MM.1S (cell line): ENCODE measurements at regions not wholly inside any gene's neighbourhood (a gene's known extent, or its start where the extent isn't known, plus 50 kb on each side); places are given as distances from the start of the nearest gene placed in this dataset.

ENCODE experiments used
- DNase-seq: peaks from one replicate; pipeline ENCODE4 v3.0.0-alpha.2; 2015
- H2AFZ ChIP-seq: fragments of 300-600 bp; sonication (generic); 2 replicates; pipeline ENCODE4 v1.6.0; 2016; ENCODE audit warnings: antibody characterized with exemption, low read length
- H3F3A ChIP-seq: fragments of 300-600 bp; sonication (generic); 2 replicates; pipeline ENCODE4 v1.6.1; 2016; ENCODE audit warnings: mild to moderate bottlenecking, antibody characterized with exemption, low read length, moderate library complexity, mixed read lengths; ENCODE audit not compliant: insufficient read depth
- H3K27ac ChIP-seq: fragments of 300-600 bp; sonication (generic); 2 replicates; pipeline ENCODE4 v1.5.1; 2016; ENCODE audit warnings: mild to moderate bottlenecking, low read length
- H3K27me3 ChIP-seq: fragments of 300-600 bp; sonication (generic); replicated peaks from 2 replicates; pipeline ENCODE4 v1.6.0; 2016; ENCODE audit warnings: low read length; ENCODE audit not compliant: insufficient read depth
- H3K36me3 ChIP-seq: fragments of 300-600 bp; sonication (generic); replicated peaks from 2 replicates; pipeline ENCODE4 v1.6.1; 2016; ENCODE audit warnings: mild to moderate bottlenecking, low read length, mixed read lengths; ENCODE audit not compliant: insufficient read depth
- H3K4me1 ChIP-seq: fragments of 300-600 bp; sonication (generic); 2 replicates; pipeline ENCODE4 v1.6.1; 2016; ENCODE audit warnings: low read length, mixed read lengths
- H3K4me2 ChIP-seq: fragments of 300-600 bp; sonication (generic); 2 replicates; pipeline ENCODE4 v1.6.0; 2016; ENCODE audit warnings: low read depth, low read length
- H3K4me3 ChIP-seq: fragments of 300-600 bp; sonication (generic); 2 replicates; pipeline ENCODE4 v1.5.1; 2016; ENCODE audit warnings: low read length, mixed read lengths
- H3K79me2 ChIP-seq: fragments of 300-600 bp; sonication (generic); 2 replicates; pipeline ENCODE4 v1.6.1; 2016; ENCODE audit warnings: mixed run types, low read length, mixed read lengths
- H3K9ac ChIP-seq: fragments of 300-600 bp; sonication (generic); 2 replicates; pipeline ENCODE4 v1.6.1; 2016; ENCODE audit warnings: low read length, mixed read lengths
- H3K9me2 ChIP-seq: fragments of 300-600 bp; sonication (generic); replicated peaks from 2 replicates; pipeline ENCODE4 v1.6.1; 2016; ENCODE audit warnings: mild to moderate bottlenecking, low read length, mixed read lengths; ENCODE audit not compliant: insufficient read depth
- H3K9me3 ChIP-seq: fragments of 300-600 bp; sonication (generic); replicated peaks from 2 replicates; pipeline ENCODE4 v1.6.1; 2016; ENCODE audit warnings: mild to moderate bottlenecking, low read length, mixed read lengths; ENCODE audit not compliant: insufficient read depth
- H4K20me1 ChIP-seq: fragments of 300-600 bp; sonication (generic); 2 replicates; pipeline ENCODE4 v1.6.1; 2016; ENCODE audit warnings: mild to moderate bottlenecking, low read length, moderate library complexity, mixed read lengths; ENCODE audit not compliant: insufficient read depth
- CTCF ChIP-seq: fragments of 300-600 bp; sonication (generic); IDR thresholded peaks from 2 replicates; pipeline ENCODE4 v1.5.1; 2016; ENCODE audit warnings: antibody characterized with exemption, low read length, mixed read lengths
- EZH2 ChIP-seq: fragments of 300-600 bp; sonication (generic); optimal IDR thresholded peaks from 2 replicates; pipeline ENCODE3; 2017; ENCODE audit warnings: low read depth, mild to moderate bottlenecking, antibody characterized with exemption, low read length, mixed read lengths
- EZH2phosphoT487 ChIP-seq: fragments of 300-600 bp; sonication (generic); IDR thresholded peaks from 2 replicates; pipeline ENCODE4 v1.6.1; 2018; ENCODE audit warnings: antibody characterized with exemption, low read length

- no peak overlapping the region for H3K4me2 ChIP-seq
Measured at GRCh38 chr10:31132681-31133244, 101.1 kb upstream of the ZNF438 start.

DNA sequence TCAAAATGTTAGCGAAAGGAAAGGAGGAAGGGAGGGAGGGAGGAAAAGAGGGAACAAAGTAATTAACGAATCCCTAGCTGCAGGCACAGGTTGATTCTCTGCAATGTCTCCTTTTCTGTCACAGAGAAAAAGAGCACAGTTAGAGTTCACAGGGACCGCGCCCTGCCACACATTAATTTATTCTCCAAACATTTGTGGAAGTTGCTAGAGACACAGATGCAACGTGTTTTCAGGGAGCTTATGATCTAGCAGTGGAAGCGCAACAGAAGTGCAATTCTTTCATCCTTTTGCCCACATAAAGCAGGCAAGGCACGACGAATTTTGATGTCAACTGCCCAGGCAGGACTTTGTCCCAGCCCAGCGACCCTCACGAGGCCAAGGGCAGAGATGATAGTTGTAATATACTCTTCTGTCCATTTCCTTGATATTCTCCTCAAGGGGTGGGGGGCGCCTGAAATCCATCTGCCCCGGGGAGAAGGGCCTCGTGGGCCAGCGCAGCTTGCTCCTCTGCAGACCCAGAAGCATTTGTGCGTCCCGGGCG is 101.7 kb upstream of the ZNF438 start:
- Histone ChIP-seq H3K27me3 (no peaks in the 10 kb centered on the region), H3K4me3 (peak overlapping the region; percentile 61; the same call in 1 of the 2 replicates), H4K20me1 (no peaks in the 10 kb centered on the region), H3K9me2 (no peaks in the 10 kb centered on the region), H3F3A (no peaks in the 10 kb centered on the region), H3K9ac (no peak overlapping the region), H3K9me3 (no peaks in the 10 kb centered on the region), H3K27ac (no peak overlapping the region), H3K4me1 (0 out of 2 replicates have a peak, but pooled peaks cover 4% of the 10 kb centered on the region), H3K79me2 (no peaks in the 10 kb centered on the region), H3K4me2 (peak overlapping the region; percentile 83; the same call in 1 of the 2 replicates), H2AFZ (peak overlapping the region; percentile 61), H3K36me3 (no peaks in the 10 kb centered on the region)
- TF ChIP-seq EZH2 (no peak), EZH2phosphoT487 (no peak), CTCF (no peak)
- no peak for DNase-seq

More at GRCh38 chr10:31132681-31133244, 101.1 kb upstream of the ZNF438 start:
- Histone ChIP-seq H3K27me3 (no peaks in the 10 kb centered on the region), H3K9ac (no peak overlapping the region), H3F3A (no peaks in the 10 kb centered on the region), H3K9me2 (no peaks in the 10 kb centered on the region), H3K9me3 (no peaks in the 10 kb centered on the region), H3K4me3 (no peak overlapping the region), H2AFZ (no peak overlapping the region), H3K27ac (no peak overlapping the region), H3K79me2 (no peaks in the 10 kb centered on the region), H3K36me3 (no peaks in the 10 kb centered on the region), H3K4me1 (0 out of 2 replicates have a peak, but pooled peaks cover 4% of the 10 kb centered on the region), H4K20me1 (no peaks in the 10 kb centered on the region)
- no peak for TF ChIP-seq EZH2phosphoT487
- no peak for TF ChIP-seq EZH2
- no peak for TF ChIP-seq CTCF
- no peak for DNase-seq

DNA sequence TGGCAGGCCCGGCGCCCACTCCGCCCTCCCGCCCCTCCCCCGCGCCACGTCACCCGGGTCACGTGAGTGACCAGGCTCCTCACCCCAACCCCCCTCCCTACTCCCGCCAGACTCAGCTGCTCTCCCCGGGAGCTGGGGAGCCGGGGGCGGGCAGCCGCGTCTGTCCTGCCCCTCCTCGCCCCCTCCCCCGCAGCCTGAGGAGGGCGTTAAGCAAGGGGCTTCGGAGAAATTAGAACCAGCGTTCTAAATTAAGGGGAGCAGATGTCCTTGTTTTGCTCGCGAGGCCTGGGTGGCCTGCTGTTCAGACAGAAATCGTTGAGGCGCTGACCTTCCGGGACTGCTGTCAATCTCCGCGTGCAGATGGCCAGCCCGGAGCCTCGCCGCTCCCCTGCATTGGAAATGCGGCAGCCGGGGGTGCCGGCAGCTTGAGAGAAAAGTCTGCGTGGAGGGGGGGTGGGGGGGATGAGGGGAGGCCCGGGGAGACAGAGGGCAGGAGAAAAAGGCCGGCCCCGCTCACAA is 102.2 kb upstream of the ZNF438 start:
- Histone ChIP-seq H3K27me3 (no peaks in the 10 kb centered on the region), H3K79me2 (no peaks in the 10 kb centered on the region), H3K4me2 (peak overlapping the region; percentile 83; the same call in 1 of the 2 replicates), H2AFZ (peak overlapping the region; percentile 93), H4K20me1 (no peaks in the 10 kb centered on the region), H3K9me3 (no peaks in the 10 kb centered on the region), H3K9ac (peak overlapping the region; percentile 69), H3K4me3 (peak overlapping the region; percentile 61), H3K36me3 (no peaks in the 10 kb centered on the region), H3F3A (no peaks in the 10 kb centered on the region), H3K27ac (no peak overlapping the region), H3K4me1 (0 out of 2 replicates have a peak, but pooled peaks cover 4% of the 10 kb centered on the region), H3K9me2 (no peaks in the 10 kb centered on the region)
- TF ChIP-seq EZH2 = no peak
- TF ChIP-seq CTCF = no peak
- no peak for TF ChIP-seq EZH2phosphoT487
- DNase-seq = peak; percentile 26
